ENCODE measurements at regions not wholly inside any gene's neighbourhood (a gene's known extent, or its start where the extent isn't known, plus 50 kb on each side); places are given as distances from the start of the nearest gene placed in this dataset.

DNA sequence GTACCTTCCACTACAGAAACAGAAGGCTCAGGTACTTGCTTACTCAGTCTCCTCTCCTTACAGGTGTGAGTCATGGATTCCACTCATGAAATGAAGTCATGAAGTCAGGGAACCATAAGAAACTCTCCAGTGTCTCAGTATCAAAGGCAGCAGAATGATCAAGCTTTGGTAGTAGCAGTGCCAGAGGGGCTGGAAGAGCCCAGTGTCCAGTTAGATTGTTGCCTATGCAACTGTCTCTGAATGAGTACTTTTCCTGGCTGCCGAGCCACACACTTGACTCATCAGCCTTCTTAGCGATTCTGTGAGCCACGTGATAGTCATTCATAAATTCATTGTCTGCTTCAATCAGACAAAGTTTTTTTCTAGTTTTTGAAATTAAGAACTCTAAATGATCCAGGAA, 52.2 kb upstream of the DTNBP1 start:
- DNase-seq: no peak

DNA sequence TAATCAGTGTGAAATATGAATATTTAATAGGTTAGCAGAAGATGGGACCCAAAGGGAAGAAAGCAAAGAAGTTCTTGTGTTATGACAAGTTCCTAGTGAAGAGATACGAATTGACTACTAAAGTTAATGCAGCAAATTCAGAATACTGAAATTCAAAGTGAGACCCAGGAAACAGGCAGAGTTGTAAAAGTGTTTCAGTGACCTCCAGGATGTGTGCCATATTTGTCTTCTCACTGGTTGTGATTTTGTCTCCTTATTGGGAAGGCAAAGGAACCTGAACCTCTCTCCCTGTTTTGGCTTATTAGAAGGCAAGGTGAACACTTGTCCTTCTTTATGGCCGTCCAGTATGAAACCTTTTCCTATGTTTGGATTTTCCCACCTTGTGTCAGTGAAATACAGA, 51.8 kb upstream of the DTNBP1 start:
- no peak for DNase-seq

DNA sequence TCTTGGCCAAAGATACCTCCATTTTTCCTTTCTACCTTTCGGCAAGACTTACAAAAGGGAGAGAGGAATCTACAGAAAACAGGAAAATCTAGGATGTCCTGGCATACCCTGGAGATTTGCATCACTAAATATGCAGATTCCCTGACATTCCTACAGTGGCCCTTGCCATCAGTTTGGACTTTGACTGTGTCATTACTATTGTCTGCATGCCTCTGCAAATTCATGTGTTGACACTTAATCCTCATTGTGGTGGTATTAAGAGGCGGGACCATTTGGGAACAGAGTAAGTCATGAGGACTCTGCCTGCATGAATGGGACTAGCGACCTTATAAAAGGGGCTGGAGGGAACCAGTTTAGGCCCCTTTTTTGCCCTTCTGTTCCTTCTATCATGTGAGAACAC, 50.5 kb upstream of the DTNBP1 start:
- DNase-seq: no peak

DNA sequence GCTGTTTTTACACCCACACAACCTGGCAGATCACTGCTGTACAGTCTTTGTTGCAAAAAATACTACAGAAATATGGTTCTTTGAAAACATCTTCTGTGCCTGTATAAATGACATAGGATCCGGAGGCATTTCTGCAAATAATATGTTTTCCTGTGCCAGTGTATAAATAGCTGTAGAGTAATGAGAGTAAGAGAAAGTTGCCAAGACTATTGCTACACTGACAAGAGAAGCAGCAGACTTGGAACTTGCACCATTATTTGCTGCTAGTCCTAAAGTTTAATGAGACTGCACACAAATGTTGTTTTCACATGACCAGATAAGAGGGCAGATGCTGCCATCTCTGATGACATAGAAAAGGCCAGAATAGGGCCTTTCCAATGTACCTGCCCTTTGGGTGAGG, 50.0 kb upstream of the DTNBP1 start:
- DNase-seq: no peak
